ENCODE measurements at regions not wholly inside any gene's neighbourhood (a gene's known extent, or its start where the extent isn't known, plus 50 kb on each side); places are given as distances from the start of the nearest gene placed in this dataset.
"Not testable (repeated sequence)": the region's sequence is repeated elsewhere in the genome, so short reads cannot be mapped to it uniquely, and the experiment has no call there.

- no peak for DNase-seq (ENCODE audit: low spot score)
These were observed 344.3 kb downstream of the MATN1 start for GRCh38 chr1:30378991-30379581.

GRCh38 chr1:30378003-30378596 is 345.3 kb downstream of the MATN1 start:
- DNase-seq (ENCODE audit: low spot score): no peak

GRCh38 chr1:30377230-30378002 is 346.0 kb downstream of the MATN1 start:
- DNase-seq (ENCODE audit: low spot score): no peak

GRCh38 chr1:30376054-30376697 is 347.2 kb downstream of the MATN1 start:
- DNase-seq (ENCODE audit: low spot score): no peak

GRCh38 chr1:30375156-30375555 is 348.2 kb downstream of the MATN1 start:
- no peak for DNase-seq (ENCODE audit: low spot score)

GRCh38 chr1:30374400-30375070 is 348.9 kb downstream of the MATN1 start:
- no peak for DNase-seq (ENCODE audit: low spot score)

- no peak for DNase-seq (ENCODE audit: low spot score)
These were observed 349.6 kb downstream of the MATN1 start for GRCh38 chr1:30373471-30374399.

DNA sequence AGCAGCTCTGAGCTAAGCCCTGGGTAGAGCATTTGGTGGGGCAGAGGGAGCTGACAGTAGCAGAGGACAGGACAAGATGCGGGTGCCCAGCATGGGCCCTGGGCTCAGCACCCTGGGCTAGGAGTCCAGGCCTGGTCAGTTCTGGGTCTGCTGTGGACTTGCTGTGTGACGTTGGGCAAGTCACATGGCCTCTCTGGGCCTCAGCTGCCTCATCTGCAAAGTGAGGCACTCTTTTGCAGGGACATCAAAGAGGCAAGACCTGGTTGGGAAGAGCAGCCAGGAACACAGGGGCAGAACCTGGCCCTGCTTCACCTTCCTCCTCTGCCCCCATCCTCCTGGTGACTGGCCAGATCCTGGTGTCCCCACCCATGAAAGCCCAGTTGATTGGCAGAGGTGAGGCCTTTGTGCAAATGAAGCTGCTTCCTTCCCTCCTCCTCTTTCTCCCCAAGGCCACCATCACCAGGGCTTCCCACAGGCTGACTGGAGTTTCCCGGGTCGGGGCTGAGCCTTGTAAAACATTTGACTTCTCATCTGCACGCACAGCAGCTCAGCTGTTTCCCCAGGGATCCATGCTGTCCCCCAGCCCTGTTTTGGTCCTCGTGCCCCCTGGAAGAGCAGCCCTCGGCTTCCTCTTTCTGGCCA is 350.5 kb downstream of the MATN1 start:
- no peak for DNase-seq (ENCODE audit: low spot score)

GRCh38 chr1:30371888-30372791 is 351.2 kb downstream of the MATN1 start:
- no peak for DNase-seq (ENCODE audit: low spot score)

GRCh38 chr1:30371179-30371788 is 352.1 kb downstream of the MATN1 start:
- DNase-seq (ENCODE audit: low spot score): no peak

DNA sequence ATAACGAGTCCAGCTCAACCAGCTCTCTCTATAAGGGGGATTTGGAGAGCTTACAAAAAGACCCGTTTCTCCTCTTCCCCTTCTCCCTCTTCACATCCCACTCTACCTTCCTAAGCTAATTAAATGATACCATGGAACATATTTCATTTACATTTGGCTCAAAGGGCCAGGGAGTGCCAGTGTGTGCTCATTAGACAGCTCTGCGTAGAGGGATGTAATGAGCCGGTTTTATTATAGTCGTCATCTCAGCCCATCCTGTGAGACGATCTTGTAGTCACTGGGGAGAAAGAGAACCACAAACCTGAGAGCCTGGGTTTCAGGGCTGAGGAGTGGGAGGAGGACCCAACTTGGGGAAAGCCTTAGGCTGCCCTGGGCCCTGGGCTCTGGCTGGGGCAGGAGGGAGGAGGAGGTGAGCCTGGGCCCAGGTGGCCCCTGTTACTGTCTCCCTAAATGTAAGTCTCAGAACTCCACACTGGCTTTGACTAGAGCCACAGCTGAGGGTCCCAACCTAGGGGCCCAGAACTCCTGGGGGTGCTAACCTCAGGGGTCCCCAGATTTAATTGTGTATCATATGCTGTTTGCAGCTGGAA is 354.6 kb downstream of the MATN1 start:
- no peak for DNase-seq (ENCODE audit: low spot score)

GRCh38 chr1:30366911-30367310 is 356.5 kb downstream of the MATN1 start:
- no peak for DNase-seq (ENCODE audit: low spot score)

DNA sequence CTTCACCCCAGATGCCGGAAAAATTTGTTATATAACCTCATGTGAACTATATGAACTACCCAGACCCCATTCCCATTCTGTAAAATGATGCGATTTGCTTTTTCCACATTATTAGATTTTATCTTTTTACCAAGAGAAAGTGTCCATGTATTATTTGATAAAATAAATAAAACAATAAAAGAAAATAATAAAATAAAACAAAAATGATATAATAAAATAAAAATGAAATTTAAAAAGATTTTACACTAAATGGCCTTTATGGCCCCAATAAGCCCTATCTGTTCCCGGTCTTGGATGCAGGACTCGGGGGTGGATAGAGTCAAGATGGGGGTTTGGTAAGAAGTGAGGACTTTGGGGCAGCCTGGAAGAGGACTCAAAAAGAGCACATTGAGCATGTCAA is 357.2 kb downstream of the MATN1 start:
- DNase-seq (ENCODE audit: low spot score): no peak

- DNase-seq (ENCODE audit: low spot score): no peak
These were observed 357.8 kb downstream of the MATN1 start for GRCh38 chr1:30365596-30365995.

DNA sequence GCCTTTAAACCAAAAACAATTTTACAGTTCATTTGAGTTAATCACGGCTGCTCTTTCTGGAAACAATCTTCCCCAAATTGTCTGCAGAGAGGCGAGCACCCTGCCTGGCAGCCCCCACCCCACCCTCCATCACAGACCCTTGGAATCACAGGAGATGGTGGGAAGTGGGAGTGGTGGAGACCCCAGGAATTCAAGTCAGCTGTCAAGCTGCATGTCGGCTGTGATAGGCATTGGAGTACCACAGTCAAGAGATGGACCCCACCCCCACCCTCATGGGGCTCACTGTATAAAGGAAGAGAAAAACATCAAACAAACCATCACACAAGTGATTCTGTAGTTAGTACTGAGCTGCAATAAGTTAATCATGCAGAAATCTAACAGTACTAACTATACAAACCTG is 360.4 kb downstream of the MATN1 start:
- no peak for DNase-seq (ENCODE audit: low spot score)

DNA sequence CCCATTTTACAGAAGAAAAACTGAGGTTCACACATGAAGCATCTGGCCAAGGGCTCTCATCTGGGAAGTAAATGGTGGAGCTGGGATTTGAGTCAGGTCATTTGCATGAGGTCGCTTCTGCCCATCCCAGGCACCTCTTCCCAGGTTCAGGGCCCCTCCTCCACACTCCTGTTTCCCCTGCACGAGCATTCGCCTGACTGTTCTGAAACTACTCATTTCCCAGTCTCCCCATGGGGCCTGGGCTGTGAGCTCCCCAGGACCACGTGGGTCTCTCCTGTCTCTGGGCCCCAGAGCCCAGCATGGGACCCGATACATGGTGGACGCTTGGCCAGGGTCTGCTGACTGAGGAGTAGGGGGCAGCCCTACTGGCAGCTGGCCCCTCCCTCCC is 360.8 kb downstream of the MATN1 start:
- DNase-seq (ENCODE audit: low spot score): no peak

DNA sequence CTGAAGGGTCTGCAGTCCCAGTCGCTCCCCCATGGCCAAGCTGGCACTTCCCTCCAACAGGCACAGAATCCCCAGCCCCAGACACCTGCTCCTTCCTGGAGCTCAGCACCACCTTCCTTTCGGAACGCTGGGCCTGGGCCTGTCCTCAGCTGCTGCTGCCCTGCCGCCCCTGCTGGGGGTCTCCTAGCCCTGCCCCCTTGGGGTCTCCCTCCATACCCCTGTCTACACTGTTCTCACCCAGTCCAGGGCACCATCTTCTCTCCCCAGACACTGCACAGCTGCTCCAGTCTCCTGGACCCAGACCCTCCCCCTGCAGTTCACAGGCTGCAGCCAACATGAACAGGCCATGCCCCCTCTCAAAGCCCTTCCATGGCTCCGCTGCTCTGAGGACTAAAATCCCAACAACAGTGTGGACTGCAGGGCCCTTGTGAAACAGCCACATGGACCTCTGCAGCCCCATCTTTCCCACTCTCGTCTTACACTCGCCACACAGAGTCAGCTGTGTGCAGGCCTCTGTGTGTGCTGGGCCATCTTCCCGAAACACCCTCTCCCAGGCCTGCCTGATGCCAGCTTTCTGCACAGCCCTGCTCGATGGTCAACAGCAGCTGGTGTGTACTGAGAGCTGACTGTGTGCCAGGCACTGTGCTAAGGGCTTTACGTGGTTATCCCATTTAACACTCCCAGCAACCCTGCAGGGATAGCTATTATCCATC is 361.3 kb downstream of the MATN1 start:
- DNase-seq (ENCODE audit: low spot score): not testable (repeated sequence)

DNA sequence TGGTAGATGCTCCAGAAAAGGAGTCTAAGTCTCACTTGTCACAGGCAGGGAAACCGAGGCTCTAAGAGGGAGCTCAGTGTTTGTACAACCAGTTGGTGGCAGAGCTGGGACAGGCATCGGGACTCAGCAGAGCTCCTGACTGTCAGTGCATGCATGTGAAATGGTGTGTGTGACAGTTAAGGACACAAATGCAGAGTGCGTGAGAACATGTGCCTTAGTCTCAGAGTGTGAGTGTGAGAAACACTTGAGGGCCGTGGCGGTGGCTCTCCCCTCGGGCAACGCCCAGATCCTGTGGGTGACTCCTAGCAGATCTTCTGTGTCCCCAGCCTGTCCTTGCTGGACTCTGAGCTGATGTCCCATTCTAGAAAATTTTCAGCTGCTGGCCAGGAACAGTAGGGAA is 362.6 kb downstream of the MATN1 start:
- no peak for DNase-seq (ENCODE audit: low spot score)

Data from activated CD4-positive, alpha-beta T cell treated with anti-CD3 and anti-CD28 coated beads, Interleukin-2, Interleukin-4, amounts not matched to agents 100 ng/mL and 50 ng/mL, durations not matched to agents 16 hours and 8 hours (primary cell).